ENCODE measurements at regions not wholly inside any gene's neighbourhood (a gene's known extent, or its start where the extent isn't known, plus 50 kb on each side); places are given as distances from the start of the nearest gene placed in this dataset.

DNA sequence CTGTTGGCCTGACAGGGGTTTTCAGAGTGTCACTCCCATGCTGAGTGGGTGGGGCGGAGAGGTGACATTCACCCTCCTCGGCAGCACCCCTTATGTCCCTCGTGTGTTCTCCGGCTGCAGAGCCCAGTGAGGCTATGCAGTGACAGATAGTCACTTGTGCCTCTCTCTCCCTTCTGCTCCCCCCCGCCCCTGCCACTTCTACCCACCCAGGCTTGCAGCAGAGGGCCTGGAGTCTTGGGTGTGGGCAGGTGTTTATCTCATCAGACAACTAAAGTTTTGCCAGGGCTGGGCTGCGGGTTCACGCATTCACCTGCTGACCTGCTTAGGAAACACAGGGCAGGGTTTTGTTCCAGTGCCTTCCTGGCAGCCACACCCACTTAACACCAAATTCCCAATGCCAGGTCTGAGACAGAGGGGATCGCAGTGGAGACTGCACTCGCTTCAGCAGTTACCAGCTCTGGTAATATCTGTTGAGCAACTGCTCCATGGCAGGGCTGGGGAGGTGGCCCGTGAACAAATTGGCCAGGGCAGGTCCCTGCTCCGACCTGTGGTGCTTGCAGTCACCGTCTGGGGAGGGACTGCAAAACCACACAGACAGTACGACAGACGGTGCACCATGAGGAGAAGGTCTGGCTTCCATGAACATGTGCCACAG lies 50.5 kb upstream of the ADA2 start:
- TF ChIP-seq, protein P1, sequence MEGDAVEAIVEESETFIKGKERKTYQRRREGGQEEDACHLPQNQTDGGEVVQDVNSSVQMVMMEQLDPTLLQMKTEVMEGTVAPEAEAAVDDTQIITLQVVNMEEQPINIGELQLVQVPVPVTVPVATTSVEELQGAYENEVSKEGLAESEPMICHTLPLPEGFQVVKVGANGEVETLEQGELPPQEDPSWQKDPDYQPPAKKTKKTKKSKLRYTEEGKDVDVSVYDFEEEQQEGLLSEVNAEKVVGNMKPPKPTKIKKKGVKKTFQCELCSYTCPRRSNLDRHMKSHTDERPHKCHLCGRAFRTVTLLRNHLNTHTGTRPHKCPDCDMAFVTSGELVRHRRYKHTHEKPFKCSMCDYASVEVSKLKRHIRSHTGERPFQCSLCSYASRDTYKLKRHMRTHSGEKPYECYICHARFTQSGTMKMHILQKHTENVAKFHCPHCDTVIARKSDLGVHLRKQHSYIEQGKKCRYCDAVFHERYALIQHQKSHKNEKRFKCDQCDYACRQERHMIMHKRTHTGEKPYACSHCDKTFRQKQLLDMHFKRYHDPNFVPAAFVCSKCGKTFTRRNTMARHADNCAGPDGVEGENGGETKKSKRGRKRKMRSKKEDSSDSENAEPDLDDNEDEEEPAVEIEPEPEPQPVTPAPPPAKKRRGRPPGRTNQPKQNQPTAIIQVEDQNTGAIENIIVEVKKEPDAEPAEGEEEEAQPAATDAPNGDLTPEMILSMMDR (IDR thresholded peaks at IDR 0.05) = no peak
- no peak for TF ChIP-seq POLR2A (IDR thresholded peaks at IDR 0.05)

All from Peyer's patch (tissue), 4 donors.